OCI-LY3 (cell line): ENCODE measurements at regions not wholly inside any gene's neighbourhood (a gene's known extent, or its start where the extent isn't known, plus 50 kb on each side); places are given as distances from the start of the nearest gene placed in this dataset.

Source experiments
- H2AFZ ChIP-seq: fragments of 200-600, 300-600 bp; shearing (Covaris generic); 2 replicates; pipeline ENCODE4 v1.6.0; 2014; ENCODE audit warnings: antibody characterized with exemption, low read depth, low read length
- H3K27ac ChIP-seq: fragments of 200-600, 300-600 bp; sonication (generic); 2 replicates; pipeline ENCODE4 v1.5.1; 2014; ENCODE audit warnings: mild to moderate bottlenecking, low read length, moderate library complexity, mixed read lengths
- H3K27me3 ChIP-seq: fragments of 200-600, 300-600 bp; sonication (generic); 2 replicates; pipeline ENCODE4 v1.6.1; 2014; ENCODE audit warnings: low read depth, low read length, mixed read lengths
- H3K36me3 ChIP-seq: fragments of 200-600, 300-600 bp; sonication (generic); replicated peaks from 2 replicates; pipeline ENCODE3; 2014; ENCODE audit warnings: low read depth, low read length, mixed read lengths
- H3K4me1 ChIP-seq: fragments of 300-600, 200-600 bp; sonication (generic); 2 replicates; pipeline ENCODE4 v1.6.1; 2014; ENCODE audit warnings: low read length, mixed read lengths
- H3K4me2 ChIP-seq: fragments of 200-600, 300-600 bp; sonication (generic); 2 replicates; pipeline ENCODE4 v1.6.1; 2014; ENCODE audit warnings: low read length, mixed read lengths
- H3K4me3 ChIP-seq: fragments of 300-600, 200-600 bp; sonication (generic); 2 replicates; pipeline ENCODE4 v1.5.1; 2014; ENCODE audit warnings: antibody characterized with exemption, mild to moderate bottlenecking, low read length, moderate library complexity
- H3K79me2 ChIP-seq: fragments of 300-600, 200-600 bp; shearing (Covaris generic); 2 replicates; pipeline ENCODE4 v1.6.1; 2014; ENCODE audit warnings: mild to moderate bottlenecking, low read length, mixed read lengths
- H3K9ac ChIP-seq: fragments of 300-600, 200-600 bp; shearing (Covaris generic); 2 replicates; pipeline ENCODE4 v1.6.0; 2014; ENCODE audit warnings: mild to moderate bottlenecking, low read length, moderate library complexity
- H3K9me3 ChIP-seq: fragments of 200-600, 300-600 bp; shearing (Covaris generic); 2 replicates; pipeline ENCODE4 v1.6.1; 2014; ENCODE audit warnings: low read length, mixed read lengths; ENCODE audit not compliant: insufficient read depth
- H4K20me1 ChIP-seq: fragments of 200-600, 300-600 bp; sonication (generic); 2 replicates; pipeline ENCODE4 v1.6.1; 2016; ENCODE audit warnings: low read length, mixed read lengths; ENCODE audit not compliant: insufficient read depth
- CTCF ChIP-seq: fragments of 200-600, 300-600 bp; sonication (generic); IDR thresholded peaks from 2 replicates; pipeline ENCODE4 v1.5.1; 2014; ENCODE audit warnings: antibody characterized with exemption, low read length, low read depth
- EZH2phosphoT487 ChIP-seq: fragments of 200-600 bp; shearing (Covaris generic); IDR thresholded peaks from 2 replicates; pipeline ENCODE4 v1.6.1; 2018; ENCODE audit warnings: antibody characterized with exemption, mixed run types, low read depth

- no peak overlapping the region for H3K4me3 ChIP-seq
- H3K27me3 ChIP-seq, result no peaks in the 10 kb centered on the region
Observed at GRCh38 chrX:13418126-13419097, 98.6 kb upstream of the ATXN3L start.

GRCh38 chrX:13415509-13415908, 95.7 kb upstream of the ATXN3L start:
- no peaks in the 10 kb centered on the region for H3K79me2 ChIP-seq
- H3K27ac ChIP-seq, result no peak overlapping the region
- H3K4me1 ChIP-seq, result no peaks in the 10 kb centered on the region
- no peaks in the 10 kb centered on the region for H4K20me1 ChIP-seq
- no peak overlapping the region for H3K4me2 ChIP-seq
- TF ChIP-seq CTCF (no peak), EZH2phosphoT487 (no peak)
- H3K4me3 ChIP-seq, result no peak overlapping the region
- H2AFZ ChIP-seq, result no peak overlapping the region
- H3K27me3 ChIP-seq, result no peaks in the 10 kb centered on the region
- no peaks in the 10 kb centered on the region for H3K9me3 ChIP-seq
- no peaks in the 10 kb centered on the region for H3K36me3 ChIP-seq
- H3K9ac ChIP-seq, result no peak overlapping the region

More at GRCh38 chrX:13418126-13419097, 98.6 kb upstream of the ATXN3L start:
- Histone ChIP-seq H3K9me3 (no peaks in the 10 kb centered on the region), H3K4me2 (no peak overlapping the region), H4K20me1 (no peaks in the 10 kb centered on the region), H3K9ac (no peak overlapping the region), H3K79me2 (no peaks in the 10 kb centered on the region), H3K36me3 (no peaks in the 10 kb centered on the region), H2AFZ (no peak overlapping the region), H3K27ac (no peak overlapping the region), H3K4me1 (no peaks in the 10 kb centered on the region)
- TF ChIP-seq CTCF, result no peak
- TF ChIP-seq EZH2phosphoT487, result no peak

GRCh38 chrX:13414006-13414647, 94.3 kb upstream of the ATXN3L start:
- H2AFZ ChIP-seq, result no peak overlapping the region
- H3K27me3 ChIP-seq, result no peaks in the 10 kb centered on the region
- no peaks in the 10 kb centered on the region for H3K9me3 ChIP-seq
- no peak overlapping the region for H3K9ac ChIP-seq
- H4K20me1 ChIP-seq, result no peaks in the 10 kb centered on the region
- H3K27ac ChIP-seq, result no peak overlapping the region
- H3K4me2 ChIP-seq, result no peak overlapping the region
- H3K36me3 ChIP-seq, result no peaks in the 10 kb centered on the region
- H3K79me2 ChIP-seq, result no peaks in the 10 kb centered on the region
- TF ChIP-seq CTCF (no peak), EZH2phosphoT487 (no peak)
- no peak overlapping the region for H3K4me3 ChIP-seq
- no peaks in the 10 kb centered on the region for H3K4me1 ChIP-seq

- Histone ChIP-seq H4K20me1 (no peaks in the 10 kb centered on the region), H3K9me3 (no peaks in the 10 kb centered on the region), H3K4me3 (no peak overlapping the region), H2AFZ (no peak overlapping the region), H3K27me3 (no peaks in the 10 kb centered on the region), H3K36me3 (no peaks in the 10 kb centered on the region), H3K4me1 (no peaks in the 10 kb centered on the region), H3K4me2 (no peak overlapping the region), H3K79me2 (no peaks in the 10 kb centered on the region), H3K9ac (no peak overlapping the region), H3K27ac (no peak overlapping the region)
- TF ChIP-seq CTCF (no peak), EZH2phosphoT487 (no peak)
Observed at GRCh38 chrX:13412208-13412600, 92.4 kb upstream of the ATXN3L start.
